ENCODE measurements at regions not wholly inside any gene's neighbourhood (a gene's known extent, or its start where the extent isn't known, plus 50 kb on each side); places are given as distances from the start of the nearest gene placed in this dataset.

- no peaks in the 10 kb centered on the region for H3K4me1 ChIP-seq
- H3K4me3 ChIP-seq = no peak overlapping the region
- H3K27me3 ChIP-seq = no peaks in the 10 kb centered on the region
- no peak overlapping the region for H3K27ac ChIP-seq
- TF ChIP-seq, protein P1, sequence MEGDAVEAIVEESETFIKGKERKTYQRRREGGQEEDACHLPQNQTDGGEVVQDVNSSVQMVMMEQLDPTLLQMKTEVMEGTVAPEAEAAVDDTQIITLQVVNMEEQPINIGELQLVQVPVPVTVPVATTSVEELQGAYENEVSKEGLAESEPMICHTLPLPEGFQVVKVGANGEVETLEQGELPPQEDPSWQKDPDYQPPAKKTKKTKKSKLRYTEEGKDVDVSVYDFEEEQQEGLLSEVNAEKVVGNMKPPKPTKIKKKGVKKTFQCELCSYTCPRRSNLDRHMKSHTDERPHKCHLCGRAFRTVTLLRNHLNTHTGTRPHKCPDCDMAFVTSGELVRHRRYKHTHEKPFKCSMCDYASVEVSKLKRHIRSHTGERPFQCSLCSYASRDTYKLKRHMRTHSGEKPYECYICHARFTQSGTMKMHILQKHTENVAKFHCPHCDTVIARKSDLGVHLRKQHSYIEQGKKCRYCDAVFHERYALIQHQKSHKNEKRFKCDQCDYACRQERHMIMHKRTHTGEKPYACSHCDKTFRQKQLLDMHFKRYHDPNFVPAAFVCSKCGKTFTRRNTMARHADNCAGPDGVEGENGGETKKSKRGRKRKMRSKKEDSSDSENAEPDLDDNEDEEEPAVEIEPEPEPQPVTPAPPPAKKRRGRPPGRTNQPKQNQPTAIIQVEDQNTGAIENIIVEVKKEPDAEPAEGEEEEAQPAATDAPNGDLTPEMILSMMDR (IDR thresholded peaks at IDR 0.05) = no peak
- TF ChIP-seq POLR2A (IDR thresholded peaks at IDR 0.05) = no peak
- no peaks in the 10 kb centered on the region for H3K9me3 ChIP-seq
- intact Hi-C loops (cut with DNase I; ENCODE audit: low total_unique reads) = no loop called here
- H3K36me3 ChIP-seq (ENCODE audit: low read depth, missing control alignments) = no peaks in the 10 kb centered on the region
- DNase-seq = no peak
- 82 to 83% methylated on average over 4 of the region's 4 CpGs for WGBS, 2 donors
Observed at GRCh38 chr9:104293877-104294276, 199.8 kb downstream of the SMC2 start.

DNA sequence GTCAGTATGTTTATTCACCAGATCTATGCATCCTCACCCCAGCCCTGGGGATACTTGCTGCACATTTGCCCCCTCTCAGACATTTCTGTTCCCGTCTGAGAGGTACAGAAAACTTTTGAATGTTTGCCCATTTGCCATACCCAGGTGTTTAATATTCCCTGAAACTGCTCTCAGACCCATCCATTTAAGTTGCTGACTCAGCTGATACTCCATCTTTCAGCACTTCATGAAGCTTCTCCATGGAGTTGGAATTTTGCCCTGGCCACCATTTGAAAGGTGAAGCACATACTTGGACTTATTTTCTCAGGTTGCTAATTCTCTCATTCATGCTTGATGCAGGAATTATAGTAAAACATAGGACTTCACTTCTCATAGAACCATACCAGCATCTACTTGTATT is 203.9 kb upstream of the OR13F1 start:
- no peak for DNase-seq
- no peaks in the 10 kb centered on the region for H3K9me3 ChIP-seq
- H3K27ac ChIP-seq = no peak overlapping the region
- intact Hi-C loops (cut with DNase I; ENCODE audit: low total_unique reads) = no loop called here
- H3K36me3 ChIP-seq (ENCODE audit: low read depth, missing control alignments) = no peaks in the 10 kb centered on the region
- H3K27me3 ChIP-seq = no peaks in the 10 kb centered on the region
- H3K4me3 ChIP-seq = no peak overlapping the region
- no peak for TF ChIP-seq POLR2A (IDR thresholded peaks at IDR 0.05)
- TF ChIP-seq, protein P1 (IDR thresholded peaks at IDR 0.05) = no peak
- 83 to 92% methylated on average over 1 of the region's 1 CpG for WGBS, 2 donors
- no peaks in the 10 kb centered on the region for H3K4me1 ChIP-seq

DNA sequence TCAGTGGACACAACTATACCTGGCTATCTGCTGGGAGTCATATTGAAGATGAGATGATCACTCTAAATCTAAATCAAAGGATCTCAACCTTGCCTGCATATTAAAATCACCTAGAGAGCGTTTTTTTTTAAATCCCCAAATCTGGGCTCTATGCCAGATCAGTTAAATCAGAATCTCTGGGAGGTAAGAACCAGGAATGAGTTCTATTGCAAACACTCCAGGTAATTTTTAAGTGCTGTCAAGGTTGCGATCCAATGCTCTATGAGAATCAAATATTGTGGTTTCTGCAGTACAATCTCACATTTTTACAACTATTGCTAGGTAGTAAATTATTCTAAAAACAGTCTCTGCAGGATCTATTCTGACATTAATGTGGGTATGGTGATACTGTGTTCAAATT is 202.3 kb upstream of the OR13F1 start:
- Histone ChIP-seq H3K27ac (no peak overlapping the region), H3K9me3 (no peaks in the 10 kb centered on the region), H3K4me1 (no peaks in the 10 kb centered on the region), H3K27me3 (no peaks in the 10 kb centered on the region), H3K4me3 (no peak overlapping the region), H3K36me3 (ENCODE audit: low read depth, missing control alignments) (no peaks in the 10 kb centered on the region)
- no peak for DNase-seq
- TF ChIP-seq POLR2A (IDR thresholded peaks at IDR 0.05) = no peak
- TF ChIP-seq, protein P1 (IDR thresholded peaks at IDR 0.05) = no peak
- WGBS, 2 donors = 86 to 89% methylated on average over 2 of the region's 2 CpGs
- intact Hi-C loops (cut with DNase I; ENCODE audit: low total_unique reads) = no loop called here

DNA sequence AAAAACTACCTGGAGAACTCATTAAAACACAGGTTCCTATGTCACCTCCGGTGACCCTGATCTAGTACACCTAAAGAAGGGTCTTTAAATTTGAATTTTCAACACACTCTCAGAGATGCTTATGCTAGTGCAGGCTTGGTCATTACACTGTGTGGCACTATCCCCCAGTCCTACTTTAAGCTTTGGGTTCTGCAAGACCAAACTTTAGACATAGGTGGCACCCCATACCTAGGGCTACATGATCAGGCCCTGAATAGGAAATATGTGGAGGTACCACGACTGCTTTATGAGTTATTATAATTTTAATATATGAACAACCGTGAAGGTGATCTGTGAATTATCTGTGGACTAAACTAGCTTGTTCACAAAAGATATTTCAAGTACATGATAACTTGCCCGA is 201.3 kb upstream of the OR13F1 start:
- 83 to 90% methylated on average over 4 of the region's 4 CpGs for WGBS, 2 donors
- H3K4me1 ChIP-seq = no peaks in the 10 kb centered on the region
- H3K9me3 ChIP-seq = no peaks in the 10 kb centered on the region
- TF ChIP-seq, protein P1 (IDR thresholded peaks at IDR 0.05) = no peak
- no peak for TF ChIP-seq POLR2A (IDR thresholded peaks at IDR 0.05)
- DNase-seq = no peak
- intact Hi-C loops (cut with DNase I; ENCODE audit: low total_unique reads) = no loop called here
- no peak overlapping the region for H3K27ac ChIP-seq
- no peaks in the 10 kb centered on the region for H3K36me3 ChIP-seq (ENCODE audit: low read depth, missing control alignments)
- no peaks in the 10 kb centered on the region for H3K27me3 ChIP-seq
- H3K4me3 ChIP-seq = no peak overlapping the region

DNA sequence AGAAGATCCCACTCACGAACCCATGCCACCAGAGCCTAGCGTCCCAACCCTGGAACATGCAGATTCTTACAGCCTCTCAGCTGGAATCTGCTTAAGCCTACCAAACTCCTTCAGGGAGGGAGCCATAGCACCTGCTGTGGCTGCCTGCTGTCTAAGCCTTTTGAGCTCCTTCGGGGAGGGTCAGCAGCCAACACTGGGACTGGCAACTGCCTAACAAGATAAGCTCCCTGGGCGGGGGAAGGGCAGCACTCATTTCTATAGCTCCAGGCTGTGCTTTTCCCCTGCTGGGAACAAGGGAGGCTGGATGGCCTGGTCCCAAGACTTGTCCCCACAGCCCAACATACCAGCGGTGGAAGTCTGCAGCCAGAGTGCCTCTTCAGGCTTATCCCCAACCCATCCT is 199.1 kb upstream of the OR13F1 start:
- H3K4me1 ChIP-seq = no peaks in the 10 kb centered on the region
- no peaks in the 10 kb centered on the region for H3K36me3 ChIP-seq (ENCODE audit: low read depth, missing control alignments)
- WGBS, 2 donors = 70 to 80% methylated on average over 5 of the region's 5 CpGs
- intact Hi-C loops (cut with DNase I; ENCODE audit: low total_unique reads) = no loop called here
- no peak for DNase-seq
- no peaks in the 10 kb centered on the region for H3K9me3 ChIP-seq
- H3K27ac ChIP-seq = no peak overlapping the region
- peak overlapping the region in 1 of 2 donors; percentile 17 for H3K4me3 ChIP-seq
- TF ChIP-seq, protein P1 (IDR thresholded peaks at IDR 0.05) = no peak
- TF ChIP-seq POLR2A (IDR thresholded peaks at IDR 0.05) = no peak
- no peaks in the 10 kb centered on the region for H3K27me3 ChIP-seq

Data from testis (tissue), 2 donors.